ENCODE measurements at regions not wholly inside any gene's neighbourhood (a gene's known extent, or its start where the extent isn't known, plus 50 kb on each side); places are given as distances from the start of the nearest gene placed in this dataset.

- Mint-ChIP-seq H3K4me3 (no peak overlapping the region), H3K27me3 (ENCODE audit: low read depth) (no peaks in the 10 kb centered on the region), H3K36me3 (no peaks in the 10 kb centered on the region), H3K4me1 (peaks cover 17% of the 10 kb centered on the region), H3K27ac (no peak overlapping the region), H3K9me3 (peaks cover 8% of the 10 kb centered on the region)
- DNase-seq (ENCODE audit: low spot score) (no peak), ATAC-seq (no peak)
- ChIA-PET CTCF (no interaction called here), POLR2A (no interaction called here)
- no peak for TF ChIP-seq GTF2I (CRISPR knock-in tag; conservative IDR thresholded peaks at IDR 0.05)
These were observed 127.1 kb upstream of the TSHZ2 start for GRCh38 chr20:52845044-52845443.

DNA sequence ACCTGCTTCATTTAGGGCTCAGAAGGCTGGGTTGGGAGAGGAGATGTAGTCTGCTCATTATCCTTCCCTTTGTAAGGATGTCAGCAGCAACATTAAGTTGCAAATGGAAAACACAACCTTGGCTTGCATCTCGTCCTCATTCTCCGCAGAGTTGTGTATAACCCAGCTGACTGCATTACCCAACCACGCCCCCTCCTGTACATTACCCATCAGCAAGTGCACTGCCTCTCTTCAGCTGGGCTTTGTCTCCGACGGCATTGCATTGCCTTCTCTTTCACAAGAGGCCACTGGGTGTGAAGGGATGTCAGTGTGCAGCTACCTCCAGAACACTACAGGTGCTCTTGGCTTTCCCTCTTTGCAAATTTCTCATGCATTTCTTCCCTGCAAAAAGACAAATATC, 128.7 kb upstream of the TSHZ2 start:
- ChIA-PET CTCF (interaction anchor here (0.6 kb wide), 1 partner anchor 78 kb away, joined by 3 read pairs; no protein-coding TSS in a partner anchor), POLR2A (no interaction called here)
- no peaks in the 10 kb centered on the region for H3K27me3 Mint-ChIP-seq (ENCODE audit: low read depth)
- no peaks in the 10 kb centered on the region for H3K36me3 Mint-ChIP-seq
- H3K4me3 Mint-ChIP-seq = no peak overlapping the region
- peaks cover 14% of the 10 kb centered on the region for H3K4me1 Mint-ChIP-seq
- peak; percentile 14 for DNase-seq (ENCODE audit: low spot score)
- H3K9me3 Mint-ChIP-seq = peaks cover 5% of the 10 kb centered on the region
- no peak overlapping the region for H3K27ac Mint-ChIP-seq
- ATAC-seq = peak; percentile 59
- no peak for TF ChIP-seq MAX (CRISPR knock-in tag; IDR thresholded peaks at IDR 0.05)
- TF ChIP-seq ZNF425 (CRISPR knock-in tag; conservative IDR thresholded peaks at IDR 0.05) = no peak
- no peak for TF ChIP-seq ZNF263 (CRISPR knock-in tag; IDR thresholded peaks at IDR 0.05; ENCODE audit: low read depth)
- no peak for TF ChIP-seq MLX (CRISPR knock-in tag; IDR thresholded peaks at IDR 0.05)
- TF ChIP-seq ZNF219 (CRISPR knock-in tag; IDR thresholded peaks at IDR 0.05; ENCODE audit: borderline replicate concordance) = no peak
- TF ChIP-seq ZBTB21 (CRISPR knock-in tag; IDR thresholded peaks at IDR 0.05; ENCODE audit: borderline replicate concordance) = no peak
- no peak for TF ChIP-seq ATF6 (CRISPR knock-in tag; IDR thresholded peaks at IDR 0.05)
- TF ChIP-seq TP53 (CRISPR knock-in tag; IDR thresholded peaks at IDR 0.05) = no peak
- TF ChIP-seq GABPB1 (CRISPR knock-in tag; IDR thresholded peaks at IDR 0.05) = no peak
- TF ChIP-seq, protein P1, sequence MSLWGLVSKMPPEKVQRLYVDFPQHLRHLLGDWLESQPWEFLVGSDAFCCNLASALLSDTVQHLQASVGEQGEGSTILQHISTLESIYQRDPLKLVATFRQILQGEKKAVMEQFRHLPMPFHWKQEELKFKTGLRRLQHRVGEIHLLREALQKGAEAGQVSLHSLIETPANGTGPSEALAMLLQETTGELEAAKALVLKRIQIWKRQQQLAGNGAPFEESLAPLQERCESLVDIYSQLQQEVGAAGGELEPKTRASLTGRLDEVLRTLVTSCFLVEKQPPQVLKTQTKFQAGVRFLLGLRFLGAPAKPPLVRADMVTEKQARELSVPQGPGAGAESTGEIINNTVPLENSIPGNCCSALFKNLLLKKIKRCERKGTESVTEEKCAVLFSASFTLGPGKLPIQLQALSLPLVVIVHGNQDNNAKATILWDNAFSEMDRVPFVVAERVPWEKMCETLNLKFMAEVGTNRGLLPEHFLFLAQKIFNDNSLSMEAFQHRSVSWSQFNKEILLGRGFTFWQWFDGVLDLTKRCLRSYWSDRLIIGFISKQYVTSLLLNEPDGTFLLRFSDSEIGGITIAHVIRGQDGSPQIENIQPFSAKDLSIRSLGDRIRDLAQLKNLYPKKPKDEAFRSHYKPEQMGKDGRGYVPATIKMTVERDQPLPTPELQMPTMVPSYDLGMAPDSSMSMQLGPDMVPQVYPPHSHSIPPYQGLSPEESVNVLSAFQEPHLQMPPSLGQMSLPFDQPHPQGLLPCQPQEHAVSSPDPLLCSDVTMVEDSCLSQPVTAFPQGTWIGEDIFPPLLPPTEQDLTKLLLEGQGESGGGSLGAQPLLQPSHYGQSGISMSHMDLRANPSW (CRISPR knock-in tag; conservative IDR thresholded peaks at IDR 0.05; ENCODE audit: low read depth) = no peak
- TF ChIP-seq ZNF671 (CRISPR knock-in tag; IDR thresholded peaks at IDR 0.05) = no peak
- no peak for TF ChIP-seq SOX15 (CRISPR knock-in tag; IDR thresholded peaks at IDR 0.05)
- TF ChIP-seq RELA (CRISPR knock-in tag; IDR thresholded peaks at IDR 0.05; ENCODE audit: borderline replicate concordance) = no peak
- TF ChIP-seq E2F1 (CRISPR knock-in tag; IDR thresholded peaks at IDR 0.05) = no peak
- no peak for TF ChIP-seq NR3C1 (CRISPR knock-in tag; conservative IDR thresholded peaks at IDR 0.05; ENCODE audit: low read depth)
- TF ChIP-seq JUN (CRISPR knock-in tag; IDR thresholded peaks at IDR 0.05) = no peak
- TF ChIP-seq CDX4 (CRISPR knock-in tag; IDR thresholded peaks at IDR 0.05; ENCODE audit: borderline replicate concordance) = no peak
- TF ChIP-seq PREB (CRISPR knock-in tag; IDR thresholded peaks at IDR 0.05; ENCODE audit: borderline replicate concordance) = no peak

Data from WTC11 (cell line).